Transverse colon (tissue), 4 donors: ENCODE measurements at regions not wholly inside any gene's neighbourhood (a gene's known extent, or its start where the extent isn't known, plus 50 kb on each side); places are given as distances from the start of the nearest gene placed in this dataset.

Source experiments
- DNase-seq: peaks from one replicate; pipeline ENCODE4 v3.0.0-alpha.2; 2019
- H3K27ac ChIP-seq, 4 donors: fragments of 200-600 bp; sonication (generic); 2 replicates each; pipeline ENCODE4 v1.5.1; 2016 to 2018; ENCODE audit warnings: inconsistent platforms in 4 of 4
- H3K27me3 ChIP-seq: fragments of 200-600 bp; sonication (generic); 2 replicates; pipeline ENCODE4 v1.5.1; 2017; ENCODE audit warnings: inconsistent platforms
- H3K36me3 ChIP-seq, 4 donors: fragments of 200-600 bp; sonication (generic); 2 replicates each; pipeline ENCODE4 v1.5.1; 2017 to 2019; ENCODE audit warnings: inconsistent platforms in 4 of 4
- H3K4me1 ChIP-seq, 4 donors: fragments of 200-600 bp; sonication (generic); 2 replicates each; pipeline ENCODE4 v1.5.1; 2017 to 2020; ENCODE audit warnings: inconsistent platforms in 4 of 4
- H3K4me3 ChIP-seq, 4 donors: fragments of 200-600 bp; sonication (generic); 1 replicate in 1 of 4; 2 replicates in 3 of 4; pipeline versions ENCODE4 v1.5.1 to v1.6.1; 2017 to 2019; ENCODE audit warnings: inconsistent platforms in 4 of 4
- H3K9me3 ChIP-seq, 2 donors: fragments of 200-600 bp; sonication (generic); 2 replicates each; pipeline ENCODE4 v1.5.1; 2017 to 2019; ENCODE audit warnings: inconsistent platforms in 2 of 2
- EP300 ChIP-seq: sonication (generic); formaldehyde crosslinking; IDR thresholded peaks from one replicate; pipeline ENCODE4 v1.6.1; 2017; ENCODE audit warnings: antibody characterized with exemption, low read depth
- POLR2A ChIP-seq: fragments of 450-650 bp; IDR thresholded peaks from one replicate; pipeline ENCODE4 v1.6.1; 2016; ENCODE audit warnings: antibody characterized with exemption, mild to moderate bottlenecking, moderate library complexity
- POLR2AphosphoS5 ChIP-seq, 3 donors: sonication (generic); formaldehyde crosslinking; IDR thresholded peaks; one replicate each; pipeline ENCODE4 v1.6.1; 2016; ENCODE audit warnings: antibody characterized with exemption in 3 of 3
- WGBS, 2 donors: methylation state at CpG; one replicate each; pipeline ENCODE4 v1.1.5; 2018; ENCODE audit warnings: low coverage in 1 of 2; 5-methylcytosine and 5-hydroxymethylcytosine counted together
- in situ Hi-C, 4 donors: fragments of 200-750 bp; cut with MboI; loops; one replicate each; pipeline versions ENCODE4 v1.15.0 to v1.15.1; 2017; ENCODE audit warnings: low sequenced_read_pairs in 3 of 4, low pct_ligation_motif_present in 1 of 4, low pct_unique_long_range_greater_than_20kb in 1 of 4
- intact Hi-C: fragments of 100-400 bp; cut with DNase I; formaldehyde crosslinking; loops from one replicate; pipeline ENCODE4 v1.15.1; 2023; ENCODE audit warnings: low total_unique reads
- TF ChIP-seq, protein P1 (sequence below), 5 experiments: fragments of 200-600 bp in 3 of 5; fragments of 450-650 bp in 2 of 5; sonication (generic) in 3 of 5; IDR thresholded peaks; 1 replicate in 2 of 5; 2 replicates in 3 of 5; pipeline ENCODE4 v1.5.1; 2016 to 2017; ENCODE audit warnings: antibody characterized with exemption in 5 of 5, inconsistent platforms in 3 of 5, mild to moderate bottlenecking in 2 of 5, moderate library complexity in 1 of 5

DNA sequence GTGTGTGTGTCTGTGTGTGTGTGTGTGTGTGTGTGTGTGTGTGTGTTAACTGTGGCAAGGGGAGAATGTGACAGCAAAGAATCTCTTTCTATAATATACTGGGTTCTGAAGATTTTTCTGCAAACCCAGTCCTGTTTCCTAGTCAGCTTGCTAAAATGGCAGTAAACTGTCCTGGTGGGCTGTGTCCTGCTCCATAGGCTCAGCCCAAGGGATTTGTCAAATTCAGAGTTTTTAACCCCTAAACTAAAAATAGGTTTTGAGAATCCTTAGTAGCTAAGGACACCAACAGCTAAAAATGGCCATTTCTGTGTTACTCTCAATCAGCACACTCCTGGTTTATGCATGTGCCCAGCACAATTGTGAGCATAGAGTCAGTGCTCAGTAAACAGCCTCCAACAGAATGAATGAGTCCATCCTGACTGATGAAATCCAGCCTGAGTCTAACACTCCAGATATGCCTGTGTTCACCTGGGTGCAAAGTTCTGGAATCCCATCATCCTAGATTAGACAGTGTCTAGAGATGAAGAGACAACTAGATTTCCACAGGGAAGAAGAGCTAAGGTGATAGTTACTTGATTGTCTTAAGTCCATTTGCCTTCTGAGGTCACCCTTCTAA is 192.6 kb downstream of the TTC6 start:
- H3K27me3 ChIP-seq = no peaks in the 10 kb centered on the region
- no peak for DNase-seq
- H3K4me3 ChIP-seq = no peak overlapping the region
- H3K9me3 ChIP-seq = no peaks in the 10 kb centered on the region
- in situ Hi-C loops = no loop called here
- no peaks in the 10 kb centered on the region for H3K4me1 ChIP-seq
- TF ChIP-seq EP300 (no peak), POLR2A (no peak), POLR2AphosphoS5 (IDR thresholded peaks at IDR 0.05) (no peak)
- TF ChIP-seq, protein P1, sequence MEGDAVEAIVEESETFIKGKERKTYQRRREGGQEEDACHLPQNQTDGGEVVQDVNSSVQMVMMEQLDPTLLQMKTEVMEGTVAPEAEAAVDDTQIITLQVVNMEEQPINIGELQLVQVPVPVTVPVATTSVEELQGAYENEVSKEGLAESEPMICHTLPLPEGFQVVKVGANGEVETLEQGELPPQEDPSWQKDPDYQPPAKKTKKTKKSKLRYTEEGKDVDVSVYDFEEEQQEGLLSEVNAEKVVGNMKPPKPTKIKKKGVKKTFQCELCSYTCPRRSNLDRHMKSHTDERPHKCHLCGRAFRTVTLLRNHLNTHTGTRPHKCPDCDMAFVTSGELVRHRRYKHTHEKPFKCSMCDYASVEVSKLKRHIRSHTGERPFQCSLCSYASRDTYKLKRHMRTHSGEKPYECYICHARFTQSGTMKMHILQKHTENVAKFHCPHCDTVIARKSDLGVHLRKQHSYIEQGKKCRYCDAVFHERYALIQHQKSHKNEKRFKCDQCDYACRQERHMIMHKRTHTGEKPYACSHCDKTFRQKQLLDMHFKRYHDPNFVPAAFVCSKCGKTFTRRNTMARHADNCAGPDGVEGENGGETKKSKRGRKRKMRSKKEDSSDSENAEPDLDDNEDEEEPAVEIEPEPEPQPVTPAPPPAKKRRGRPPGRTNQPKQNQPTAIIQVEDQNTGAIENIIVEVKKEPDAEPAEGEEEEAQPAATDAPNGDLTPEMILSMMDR (IDR thresholded peaks at IDR 0.05) = no peak
- H3K27ac ChIP-seq = no peak overlapping the region
- intact Hi-C loops = no loop called here
- H3K36me3 ChIP-seq = no peaks in the 10 kb centered on the region

DNA sequence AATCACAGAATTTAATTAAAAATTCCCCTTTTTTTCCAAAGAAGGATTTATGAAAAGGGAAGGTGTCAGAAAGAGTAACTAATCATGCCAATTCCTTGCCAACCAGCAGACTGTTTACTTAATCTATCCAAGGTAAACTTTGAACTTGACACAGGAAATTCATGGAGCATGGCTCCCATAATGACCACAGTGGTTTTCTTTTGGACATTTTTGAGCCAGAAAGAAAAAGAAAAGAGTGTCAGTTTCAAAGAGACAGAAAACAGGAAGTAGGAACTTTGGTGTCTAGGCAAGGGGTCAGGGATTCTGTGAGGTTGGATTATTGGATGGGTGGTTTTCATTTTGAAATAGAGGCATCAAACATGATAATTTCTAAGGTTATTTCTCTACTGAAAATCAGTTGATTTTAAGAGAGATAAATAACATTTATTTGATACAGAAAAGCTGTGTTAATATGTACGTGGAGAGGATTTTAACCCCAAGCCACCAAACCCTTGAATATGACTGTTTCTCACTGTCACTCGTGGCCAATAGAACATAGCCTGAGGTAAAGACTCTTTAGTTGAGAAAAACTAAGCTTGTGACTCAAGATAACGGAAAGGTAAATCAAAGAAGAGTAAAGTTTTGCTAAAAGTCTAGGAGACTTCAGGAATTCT is 196.1 kb downstream of the TTC6 start:
- intact Hi-C loops = no loop called here
- TF ChIP-seq POLR2AphosphoS5 (IDR thresholded peaks at IDR 0.05) (no peak), EP300 (no peak), POLR2A (no peak)
- TF ChIP-seq, protein P1 (IDR thresholded peaks at IDR 0.05) = no peak
- H3K4me3 ChIP-seq = no peak overlapping the region
- H3K4me1 ChIP-seq = no peaks in the 10 kb centered on the region
- H3K27ac ChIP-seq = no peak overlapping the region
- WGBS, 2 donors = 73 to 74% methylated on average over 3 of the region's 3 CpGs
- no peak for DNase-seq
- in situ Hi-C loops = no loop called here
- H3K27me3 ChIP-seq = no peaks in the 10 kb centered on the region
- H3K36me3 ChIP-seq = no peaks in the 10 kb centered on the region
- no peaks in the 10 kb centered on the region for H3K9me3 ChIP-seq

DNA sequence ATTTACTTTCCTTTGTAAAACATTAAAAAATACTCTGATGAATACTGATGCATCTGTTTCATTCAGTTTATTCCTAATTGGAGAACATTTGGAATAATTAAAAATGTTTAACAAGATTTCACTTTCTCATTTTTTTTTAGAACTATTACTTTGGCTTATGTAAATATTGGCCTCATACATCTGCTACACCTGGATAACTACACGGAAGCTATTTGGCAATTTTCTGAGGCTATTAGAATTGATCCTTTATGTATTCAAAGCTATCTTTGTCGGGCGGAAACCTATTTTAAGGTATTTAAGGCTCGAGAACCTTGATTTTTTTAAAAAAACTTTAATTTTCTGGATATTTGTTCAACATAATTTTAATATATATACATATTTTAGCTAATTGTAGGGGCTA is 196.7 kb downstream of the TTC6 start:
- Histone ChIP-seq H3K27me3 (no peaks in the 10 kb centered on the region), H3K4me1 (no peaks in the 10 kb centered on the region), H3K9me3 (no peaks in the 10 kb centered on the region), H3K4me3 (no peak overlapping the region), H3K36me3 (no peaks in the 10 kb centered on the region), H3K27ac (no peak overlapping the region)
- in situ Hi-C loops (no loop called here), intact Hi-C loops (no loop called here)
- no peak for TF ChIP-seq EP300
- TF ChIP-seq POLR2AphosphoS5 (IDR thresholded peaks at IDR 0.05) = no peak
- TF ChIP-seq, protein P1 (IDR thresholded peaks at IDR 0.05) = no peak
- no peak for TF ChIP-seq POLR2A
- 83 to 84% methylated on average over 4 of the region's 4 CpGs for WGBS, 2 donors
- no peak for DNase-seq

DNA sequence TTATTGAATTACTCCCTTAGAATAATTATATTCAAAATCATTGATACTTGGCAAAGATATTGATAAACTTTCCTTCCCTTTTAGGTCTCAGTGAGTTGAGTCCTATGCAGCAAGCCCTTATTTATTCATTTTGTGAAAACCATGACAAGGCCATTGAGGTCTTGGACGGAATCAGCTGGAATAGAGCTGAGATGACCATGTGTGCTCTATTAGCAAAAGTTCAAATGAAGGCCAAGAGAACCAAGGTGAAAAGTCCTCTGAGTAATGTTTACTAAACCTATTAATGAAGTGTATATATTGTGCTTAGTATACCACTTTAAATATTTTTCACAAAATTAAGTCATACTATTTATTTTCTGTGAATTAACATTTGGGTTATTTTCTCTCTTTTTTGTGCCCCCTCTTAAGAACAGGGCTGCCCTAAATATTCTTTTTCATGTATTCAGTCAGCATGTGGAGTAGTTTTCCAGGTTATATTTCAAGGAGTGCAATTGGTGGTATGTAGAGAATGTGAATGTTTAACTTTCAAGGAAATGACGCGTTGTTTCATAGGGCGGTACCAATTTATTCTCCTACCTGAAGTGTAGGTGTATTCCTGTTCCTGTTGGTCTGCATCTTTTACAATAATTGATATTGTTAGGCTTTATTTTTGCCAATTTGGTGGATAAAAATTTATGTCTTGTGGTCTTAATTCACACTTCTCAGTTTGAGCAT is 201.4 kb downstream of the TTC6 start:
- Histone ChIP-seq H3K36me3 (no peaks in the 10 kb centered on the region), H3K9me3 (no peaks in the 10 kb centered on the region), H3K27ac (no peak overlapping the region), H3K27me3 (no peaks in the 10 kb centered on the region), H3K4me1 (no peaks in the 10 kb centered on the region), H3K4me3 (no peak overlapping the region)
- TF ChIP-seq, protein P1 (IDR thresholded peaks at IDR 0.05) = no peak
- TF ChIP-seq POLR2A (no peak), POLR2AphosphoS5 (IDR thresholded peaks at IDR 0.05) (no peak), EP300 (no peak)
- intact Hi-C loops = no loop called here
- DNase-seq = no peak
- in situ Hi-C loops = no loop called here
- 72 to 78% methylated on average over 4 of the region's 4 CpGs for WGBS, 2 donors
